GM23248 (cell line): ENCODE measurements at regions not wholly inside any gene's neighbourhood (a gene's known extent, or its start where the extent isn't known, plus 50 kb on each side); places are given as distances from the start of the nearest gene placed in this dataset.

ENCODE experiments used
- DNase-seq: peaks from one replicate; pipeline ENCODE4 v3.0.0-alpha.2; 2015
- H2AFZ ChIP-seq: fragments of 200-600 bp; sonication (generic); 2 replicates; pipeline ENCODE4 v1.6.1; 2016; ENCODE audit warnings: antibody characterized with exemption
- H3F3A ChIP-seq: fragments of 200-600 bp; sonication (generic); 2 replicates; pipeline ENCODE4 v1.6.1; 2016; ENCODE audit warnings: mild to moderate bottlenecking, antibody characterized with exemption, mixed run types; ENCODE audit not compliant: insufficient read depth
- H3K27ac ChIP-seq: fragments of 200-600 bp; sonication (generic); 2 replicates; pipeline ENCODE4 v1.5.1; 2016; ENCODE audit warnings: mild to moderate bottlenecking
- H3K27me3 ChIP-seq: fragments of 200-600 bp; sonication (generic); replicated peaks from 2 replicates; pipeline ENCODE4 v1.6.1; 2016; ENCODE audit warnings: mild to moderate bottlenecking; ENCODE audit not compliant: insufficient read depth
- H3K36me3 ChIP-seq: fragments of 200-600 bp; sonication (generic); 2 replicates; pipeline ENCODE4 v1.6.1; 2016; ENCODE audit warnings: low read depth, mild to moderate bottlenecking
- H3K4me1 ChIP-seq: fragments of 200-600 bp; sonication (generic); 2 replicates; pipeline ENCODE4 v1.6.1; 2016; ENCODE audit warnings: mild to moderate bottlenecking; ENCODE audit not compliant: insufficient read depth
- H3K4me2 ChIP-seq: fragments of 200-600 bp; sonication (generic); one replicate; pipeline ENCODE4 v1.6.1; 2016; ENCODE audit warnings: mild to moderate bottlenecking; ENCODE audit not compliant: unreplicated experiment
- H3K4me3 ChIP-seq: fragments of 200-600 bp; sonication (generic); 2 replicates; pipeline ENCODE4 v1.5.1; 2016; ENCODE audit warnings: mild to moderate bottlenecking
- H3K79me2 ChIP-seq: fragments of 200-600 bp; sonication (generic); 2 replicates; pipeline ENCODE4 v1.6.1; 2016; ENCODE audit warnings: mild to moderate bottlenecking; ENCODE audit not compliant: insufficient read depth
- H3K9ac ChIP-seq: fragments of 200-600 bp; sonication (generic); 2 replicates; pipeline ENCODE4 v1.6.1; 2016; ENCODE audit warnings: mild to moderate bottlenecking
- H3K9me2 ChIP-seq: fragments of 200-600 bp; sonication (generic); 2 replicates; pipeline ENCODE4 v1.6.1; 2016; ENCODE audit warnings: mixed run types, mild to moderate bottlenecking, moderate library complexity; ENCODE audit not compliant: insufficient read depth
- H3K9me3 ChIP-seq: fragments of 200-600 bp; sonication (generic); one replicate; pipeline ENCODE4 v1.6.1; 2017; ENCODE audit warnings: low read depth
- H4K20me1 ChIP-seq: fragments of 200-600 bp; sonication (generic); 2 replicates; pipeline ENCODE4 v1.6.0; 2016; ENCODE audit not compliant: insufficient read depth
- EZH2 ChIP-seq: fragments of 200-600 bp; sonication (generic); IDR thresholded peaks from 2 replicates; pipeline ENCODE4 v1.6.1; 2018; ENCODE audit warnings: antibody characterized with exemption, mild to moderate bottlenecking; ENCODE audit not compliant: insufficient read depth, poor library complexity, severe bottlenecking
- EZH2phosphoT487 ChIP-seq: fragments of 200-600 bp; sonication (generic); IDR thresholded peaks from 2 replicates; pipeline ENCODE4 v1.6.1; 2018; ENCODE audit warnings: antibody characterized with exemption, moderate library complexity, mild to moderate bottlenecking, low read depth; ENCODE audit not compliant: insufficient read depth
- WGBS, 2 experiments: methylation state at CpG; one replicate each; pipeline ENCODE4 v1.1.6; 2015 to 2017; ENCODE audit warnings: low lambda C conversion rate in 2 of 2, low coverage in 1 of 2; ENCODE audit errors: missing lambda C conversion rate in 2 of 2; 5-methylcytosine and 5-hydroxymethylcytosine counted together
- in situ Hi-C: fragments of 300-500 bp; cut with MboI; formaldehyde crosslinking; loops from 2 replicates; pipeline ENCODE4 v1.15.0; 2020

GRCh38 chr10:43913676-43914235, 265.1 kb upstream of the ZNF32 start:
- Histone ChIP-seq H4K20me1 (no peaks in the 10 kb centered on the region), H3F3A (no peaks in the 10 kb centered on the region), H3K27me3 (no peaks in the 10 kb centered on the region), H3K4me1 (peaks cover 7% of the 10 kb centered on the region; the same call in 1 of the 2 replicates), H3K36me3 (no peaks in the 10 kb centered on the region), H2AFZ (no peak overlapping the region), H3K27ac (no peak overlapping the region), H3K79me2 (no peaks in the 10 kb centered on the region), H3K9me3 (no peaks in the 10 kb centered on the region), H3K9ac (no peak overlapping the region), H3K4me3 (no peak overlapping the region), H3K4me2 (no peak overlapping the region), H3K9me2 (no peaks in the 10 kb centered on the region)
- in situ Hi-C loops: no loop called here
- WGBS, 2 experiments: 91 to 92% methylated on average over 8 of the region's 8 CpGs
- DNase-seq: no peak
- TF ChIP-seq EZH2 (no peak), EZH2phosphoT487 (no peak)

- Histone ChIP-seq H3K27me3 (no peaks in the 10 kb centered on the region), H3K4me3 (no peak overlapping the region), H3K9me2 (no peaks in the 10 kb centered on the region), H3F3A (no peaks in the 10 kb centered on the region), H3K9ac (no peak overlapping the region), H3K9me3 (no peaks in the 10 kb centered on the region), H3K4me1 (peaks cover 7% of the 10 kb centered on the region; the same call in 1 of the 2 replicates), H4K20me1 (no peaks in the 10 kb centered on the region), H3K4me2 (no peak overlapping the region), H3K36me3 (no peaks in the 10 kb centered on the region), H3K27ac (no peak overlapping the region), H2AFZ (peak overlapping the region; percentile 28; the same call in 1 of the 2 replicates), H3K79me2 (no peaks in the 10 kb centered on the region)
- WGBS, 2 experiments: 94 to 98% methylated on average over 3 of the region's 3 CpGs
- in situ Hi-C loops: no loop called here
- no peak for TF ChIP-seq EZH2phosphoT487
- TF ChIP-seq EZH2: no peak
- DNase-seq: no peak
Observed at GRCh38 chr10:43912469-43912868, 263.8 kb upstream of the ZNF32 start.

GRCh38 chr10:43906490-43906889, 257.8 kb upstream of the ZNF32 start:
- Histone ChIP-seq H3K27ac (no peak overlapping the region), H3K9me3 (no peaks in the 10 kb centered on the region), H3F3A (no peaks in the 10 kb centered on the region), H3K79me2 (no peaks in the 10 kb centered on the region), H3K4me1 (peaks cover 20% of the 10 kb centered on the region; the same call in 1 of the 2 replicates), H3K9ac (no peak overlapping the region), H3K4me3 (no peak overlapping the region), H3K27me3 (no peaks in the 10 kb centered on the region), H3K36me3 (no peaks in the 10 kb centered on the region), H4K20me1 (no peaks in the 10 kb centered on the region), H3K9me2 (no peaks in the 10 kb centered on the region), H2AFZ (peak overlapping the region; percentile 76), H3K4me2 (no peak overlapping the region)
- 29 to 31% methylated on average over 8 of the region's 8 CpGs for WGBS, 2 experiments
- DNase-seq: no peak
- in situ Hi-C loops: no loop called here
- TF ChIP-seq EZH2 (no peak), EZH2phosphoT487 (no peak)

GRCh38 chr10:43905512-43906236, 257.0 kb upstream of the ZNF32 start:
- H3K9me2 ChIP-seq: no peaks in the 10 kb centered on the region
- H3K27ac ChIP-seq: no peak overlapping the region
- H3K36me3 ChIP-seq: no peaks in the 10 kb centered on the region
- peak overlapping the region; percentile 37 for H2AFZ ChIP-seq
- no peaks in the 10 kb centered on the region for H3K27me3 ChIP-seq
- H3F3A ChIP-seq: no peaks in the 10 kb centered on the region
- DNase-seq: peak; percentile 42
- WGBS, 2 experiments: 33 to 37% methylated on average over 10 of the region's 10 CpGs
- H3K79me2 ChIP-seq: no peaks in the 10 kb centered on the region
- H3K4me3 ChIP-seq: no peak overlapping the region
- H3K9me3 ChIP-seq: no peaks in the 10 kb centered on the region
- no peak overlapping the region for H3K9ac ChIP-seq
- no peaks in the 10 kb centered on the region for H4K20me1 ChIP-seq
- in situ Hi-C loops: no loop called here
- H3K4me1 ChIP-seq: peaks cover 20% of the 10 kb centered on the region; the same call in 1 of the 2 replicates
- TF ChIP-seq EZH2phosphoT487 (no peak), EZH2 (no peak)
- no peak overlapping the region for H3K4me2 ChIP-seq
